M059J (cell line): ENCODE measurements at regions not wholly inside any gene's neighbourhood (a gene's known extent, or its start where the extent isn't known, plus 50 kb on each side); places are given as distances from the start of the nearest gene placed in this dataset.
"Not testable (repeated sequence)": the region's sequence is repeated elsewhere in the genome, so short reads cannot be mapped to it uniquely, and the experiment has no call there.

Experiments
- DNase-seq: peaks from one replicate; pipeline ENCODE4 v3.0.0-alpha.2; 2012; ENCODE audit warnings: low read depth

- DNase-seq, result no peak
These were observed 54.3 kb upstream of the LRCH1 start for GRCh38 chr13:46498650-46499049.

GRCh38 chr13:46496086-46496485 lies 56.9 kb upstream of the LRCH1 start:
- no peak for DNase-seq

GRCh38 chr13:46495651-46496050 lies 57.3 kb upstream of the LRCH1 start:
- no peak for DNase-seq

- no peak for DNase-seq
These were observed 57.9 kb upstream of the LRCH1 start for GRCh38 chr13:46495066-46495465.

GRCh38 chr13:46492946-46493345 lies 60.0 kb upstream of the LRCH1 start:
- DNase-seq, result peak; percentile 51

- no peak for DNase-seq
These were observed 61.3 kb upstream of the LRCH1 start for GRCh38 chr13:46491641-46492040.

- not testable (repeated sequence) for DNase-seq
These were observed 62.3 kb upstream of the LRCH1 start for GRCh38 chr13:46490713-46491112.

GRCh38 chr13:46490129-46490528 lies 62.8 kb upstream of the LRCH1 start:
- no peak for DNase-seq

- DNase-seq, result peak; percentile 85
These were observed 63.4 kb upstream of the LRCH1 start for GRCh38 chr13:46489586-46490023.

- no peak for DNase-seq
These were observed 65.2 kb upstream of the LRCH1 start for GRCh38 chr13:46487748-46488147.

- no peak for DNase-seq
These were observed 66.7 kb upstream of the LRCH1 start for GRCh38 chr13:46486270-46486669.

GRCh38 chr13:46484561-46484960 lies 68.4 kb upstream of the LRCH1 start:
- no peak for DNase-seq

GRCh38 chr13:46481166-46481565 lies 71.8 kb upstream of the LRCH1 start:
- DNase-seq, result no peak

GRCh38 chr13:46480131-46480530 lies 72.8 kb upstream of the LRCH1 start:
- no peak for DNase-seq

GRCh38 chr13:46479691-46480090 lies 73.3 kb upstream of the LRCH1 start:
- no peak for DNase-seq

GRCh38 chr13:46479283-46479682 lies 73.7 kb upstream of the LRCH1 start:
- no peak for DNase-seq

GRCh38 chr13:46478651-46479050 lies 74.3 kb upstream of the LRCH1 start:
- no peak for DNase-seq

GRCh38 chr13:46476174-46476573 lies 76.8 kb upstream of the LRCH1 start:
- DNase-seq, result peak; percentile 39

- DNase-seq, result peak; percentile 55
These were observed 77.4 kb upstream of the LRCH1 start for GRCh38 chr13:46475541-46475991.

- no peak for DNase-seq
These were observed 79.2 kb upstream of the LRCH1 start for GRCh38 chr13:46473806-46474205.

GRCh38 chr13:46472384-46472783 lies 80.6 kb upstream of the LRCH1 start:
- no peak for DNase-seq

GRCh38 chr13:46469699-46470098 lies 82.6 kb upstream of the RUBCNL start:
- DNase-seq, result peak; percentile 56

- peak; percentile 69 for DNase-seq
These were observed 81.8 kb upstream of the RUBCNL start for GRCh38 chr13:46468570-46469463.

- DNase-seq, result peak; percentile 35
These were observed 80.6 kb upstream of the RUBCNL start for GRCh38 chr13:46467694-46468093.
